ENCODE measurements at regions not wholly inside any gene's neighbourhood (a gene's known extent, or its start where the extent isn't known, plus 50 kb on each side); places are given as distances from the start of the nearest gene placed in this dataset.

DNA sequence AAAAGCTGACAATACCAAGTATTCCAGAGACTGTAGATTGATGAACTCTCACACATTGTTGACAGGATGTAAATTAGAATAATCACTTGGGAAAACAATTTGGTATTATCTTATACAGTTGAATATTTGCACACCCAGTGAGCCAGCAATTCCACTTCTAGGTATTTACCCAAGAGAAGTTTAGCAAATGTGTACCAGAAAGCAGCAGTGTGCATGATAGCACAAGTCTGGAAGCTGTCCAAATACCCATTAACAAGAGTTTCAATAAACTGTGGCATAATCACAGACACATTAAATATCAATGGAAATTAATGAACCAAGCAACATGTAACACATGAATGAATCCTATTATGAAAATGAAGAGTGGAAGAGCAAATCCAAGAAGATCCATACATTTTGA is 233.6 kb downstream of the TPBG start:
- Histone ChIP-seq H3K36me3 (ENCODE audit: control insufficient read depth in 2 of 2, extremely low read depth in 1 of 2, insufficient read depth in 2 of 2, low read length in 2 of 2) (no peaks in the 10 kb centered on the region), H3K9me3 (ENCODE audit: control insufficient read depth, low read depth, low read length) (no peaks in the 10 kb centered on the region), H2AFZ (ENCODE audit: control insufficient read depth, low read length) (no peak overlapping the region), H3K9me1 (ENCODE audit: control insufficient read depth, extremely low read depth, insufficient read depth, low read length) (no peaks in the 10 kb centered on the region), H3K79me2 (ENCODE audit: control insufficient read depth, insufficient read depth, low read length) (no peaks in the 10 kb centered on the region), H3K27ac (ENCODE audit: control insufficient read depth, insufficient read depth, low read length) (no peak overlapping the region), H3K4me3 (ENCODE audit: control insufficient read depth in 2 of 3, extremely low read depth in 1 of 3, insufficient read depth in 2 of 3, low read depth in 1 of 3, low read length in 3 of 3) (no peak overlapping the region), H3K27me3 (ENCODE audit: control insufficient read depth, extremely low read depth, insufficient read depth, low read length) (no peaks in the 10 kb centered on the region), H4K20me1 (ENCODE audit: control insufficient read depth, extremely low read depth, insufficient read depth, low read length) (no peaks in the 10 kb centered on the region), H3K4me2 (ENCODE audit: control insufficient read depth, extremely low read depth, insufficient read depth, low read depth, low read length) (no peak overlapping the region), H3K4me1 (ENCODE audit: control insufficient read depth, extremely low read depth, insufficient read depth, low read length) (no peaks in the 10 kb centered on the region), H3K9ac (ENCODE audit: control insufficient read depth, extremely low read depth, insufficient read depth, low read length) (no peak overlapping the region)
- FAIRE-seq (no peak), DNase-seq (ENCODE audit: low read depth, low spot score) (no peak)
- TF ChIP-seq EZH2 (IDR thresholded peaks at IDR 0.05; ENCODE audit: low read length) (no peak), CTCF (optimal IDR thresholded peaks at IDR 0.05 in 1 of 3, IDR thresholded peaks at IDR 0.05 in 1 of 3, conservative IDR thresholded peaks at IDR 0.05 in 1 of 3; ENCODE audit: extremely low read depth in 1 of 3, insufficient read depth in 2 of 3, low read length in 3 of 3) (no peak)
- dilution Hi-C loops (cut with MboI; ENCODE audit: extremely low pct_ligation_motif_present, low sequenced_read_pairs), result no loop called here

GRCh38 chr6:82602776-82603175 is 239.2 kb downstream of the TPBG start:
- Histone ChIP-seq H4K20me1 (ENCODE audit: control insufficient read depth, extremely low read depth, insufficient read depth, low read length) (no peaks in the 10 kb centered on the region), H3K36me3 (ENCODE audit: control insufficient read depth in 2 of 2, extremely low read depth in 1 of 2, insufficient read depth in 2 of 2, low read length in 2 of 2) (no peaks in the 10 kb centered on the region), H3K9me3 (ENCODE audit: control insufficient read depth, low read depth, low read length) (no peaks in the 10 kb centered on the region), H3K27me3 (ENCODE audit: control insufficient read depth, extremely low read depth, insufficient read depth, low read length) (no peaks in the 10 kb centered on the region), H3K9me1 (ENCODE audit: control insufficient read depth, extremely low read depth, insufficient read depth, low read length) (no peaks in the 10 kb centered on the region), H3K79me2 (ENCODE audit: control insufficient read depth, insufficient read depth, low read length) (no peaks in the 10 kb centered on the region), H3K9ac (ENCODE audit: control insufficient read depth, extremely low read depth, insufficient read depth, low read length) (no peak overlapping the region), H3K4me3 (ENCODE audit: control insufficient read depth in 2 of 3, extremely low read depth in 1 of 3, insufficient read depth in 2 of 3, low read depth in 1 of 3, low read length in 3 of 3) (no peak overlapping the region), H2AFZ (ENCODE audit: control insufficient read depth, low read length) (no peak overlapping the region), H3K27ac (ENCODE audit: control insufficient read depth, insufficient read depth, low read length) (no peak overlapping the region), H3K4me2 (ENCODE audit: control insufficient read depth, extremely low read depth, insufficient read depth, low read depth, low read length) (no peak overlapping the region), H3K4me1 (ENCODE audit: control insufficient read depth, extremely low read depth, insufficient read depth, low read length) (no peaks in the 10 kb centered on the region)
- DNase-seq (ENCODE audit: low read depth, low spot score) (no peak), FAIRE-seq (no peak)
- dilution Hi-C loops (cut with MboI; ENCODE audit: extremely low pct_ligation_motif_present, low sequenced_read_pairs), result no loop called here
- TF ChIP-seq CTCF (optimal IDR thresholded peaks at IDR 0.05 in 1 of 3, IDR thresholded peaks at IDR 0.05 in 1 of 3, conservative IDR thresholded peaks at IDR 0.05 in 1 of 3; ENCODE audit: extremely low read depth in 1 of 3, insufficient read depth in 2 of 3, low read length in 3 of 3) (no peak), EZH2 (IDR thresholded peaks at IDR 0.05; ENCODE audit: low read length) (no peak)

All from keratinocyte (primary cell).